Kasumi-1 (cell line): ENCODE measurements at regions not wholly inside any gene's neighbourhood (a gene's known extent, or its start where the extent isn't known, plus 50 kb on each side); places are given as distances from the start of the nearest gene placed in this dataset.
A peak's percentile ranks its signal among the peaks of the same experiment; 100 is the strongest.

Experiments
- DNase-seq, 2 experiments: peaks; one replicate each; lab custom pipeline; 2025; lab: John Stamatoyannopoulos, UW

- no peak for DNase-seq
These were observed 97.2 kb downstream of the TRIM36 start for GRCh38 chr5:115072266-115073064.

- no peak for DNase-seq
These were observed 99.0 kb downstream of the TRIM36 start for GRCh38 chr5:115070737-115071136.

- peak; percentile 66 to 81 for DNase-seq
These were observed 100.4 kb downstream of the TRIM36 start for GRCh38 chr5:115069087-115069968.

GRCh38 chr5:115068239-115069086 lies 101.2 kb downstream of the TRIM36 start:
- DNase-seq: no peak

- no peak for DNase-seq
These were observed 105.3 kb downstream of the TRIM36 start for GRCh38 chr5:115064380-115064779.

GRCh38 chr5:115054387-115054951 lies 115.2 kb downstream of the TRIM36 start:
- no peak for DNase-seq

- DNase-seq: no peak
These were observed 116.8 kb downstream of the TRIM36 start for GRCh38 chr5:115052948-115053347.

GRCh38 chr5:115050866-115051265 lies 118.8 kb downstream of the TRIM36 start:
- DNase-seq: no peak

GRCh38 chr5:115033861-115034260 lies 135.8 kb downstream of the TRIM36 start:
- DNase-seq: peak; percentile 45 to 46

- DNase-seq: no peak
These were observed 141.2 kb downstream of the TRIM36 start for GRCh38 chr5:115028557-115028956.

- no peak for DNase-seq
These were observed 144.8 kb downstream of the TRIM36 start for GRCh38 chr5:115024922-115025321.

GRCh38 chr5:115022303-115022702 lies 147.4 kb downstream of the TRIM36 start:
- no peak for DNase-seq

- no peak for DNase-seq
These were observed 153.1 kb downstream of the TRIM36 start for GRCh38 chr5:115016646-115017045.

GRCh38 chr5:114999176-114999575 lies 170.5 kb downstream of the TRIM36 start:
- DNase-seq: no peak

- DNase-seq: no peak
These were observed 180.2 kb downstream of the TRIM36 start for GRCh38 chr5:114989512-114989911.

- DNase-seq: no peak
These were observed 181.6 kb downstream of the TRIM36 start for GRCh38 chr5:114988096-114988495.

GRCh38 chr5:114984796-114985195 lies 184.9 kb downstream of the TRIM36 start:
- DNase-seq: no peak

- DNase-seq: no peak
These were observed 188.6 kb downstream of the TRIM36 start for GRCh38 chr5:114981111-114981510.

GRCh38 chr5:114977979-114978573 lies 191.6 kb downstream of the TRIM36 start:
- DNase-seq: no peak

- no peak for DNase-seq
These were observed 200.2 kb downstream of the TRIM36 start for GRCh38 chr5:114969482-114969881.

GRCh38 chr5:114957384-114957783 lies 212.3 kb downstream of the TRIM36 start:
- DNase-seq: no peak
